Upper lobe of left lung (tissue), 6 donors: ENCODE measurements at regions not wholly inside any gene's neighbourhood (a gene's known extent, or its start where the extent isn't known, plus 50 kb on each side); places are given as distances from the start of the nearest gene placed in this dataset.

ENCODE experiments used
- ATAC-seq, 2 donors: fragments of 200-7000 bp; cut with Tn5 transposase; one replicate each; pipeline ENCODE4 v1.9.1; 2022; ENCODE audit warnings: mild to moderate bottlenecking in 2 of 2, moderate library complexity in 2 of 2; ENCODE audit not compliant: low FRiP score in 2 of 2
- DNase-seq, 2 donors: peaks; one replicate each; pipeline ENCODE4 v3.0.0-alpha.2; 2019 to 2020
- H3K27ac ChIP-seq, 4 donors: fragments of 200-600 bp; sonication (generic); one replicate each; pipeline ENCODE4 v1.5.1; 2016 to 2019
- H3K27me3 ChIP-seq, 4 donors: fragments of 200-600 bp; sonication (generic); one replicate each; pipeline ENCODE4 v1.5.1; 2017 to 2019
- H3K36me3 ChIP-seq, 4 donors: fragments of 200-600 bp; sonication (generic); one replicate each; pipeline ENCODE4 v1.5.1; 2016 to 2019
- H3K4me1 ChIP-seq, 4 donors: fragments of 200-600 bp; sonication (generic); one replicate each; pipeline ENCODE4 v1.5.1; 2018 to 2019
- H3K4me3 ChIP-seq, 4 donors: fragments of 200-600 bp; sonication (generic); one replicate each; pipeline ENCODE4 v1.5.1; 2017 to 2019; ENCODE audit warnings: mild to moderate bottlenecking in 2 of 4, moderate library complexity in 1 of 4
- H3K9me3 ChIP-seq, 4 donors: fragments of 200-600 bp; sonication (generic); one replicate each; pipeline ENCODE4 v1.5.1; 2018 to 2019
- EP300 ChIP-seq, 4 donors: sonication (generic); formaldehyde crosslinking; IDR thresholded peaks; one replicate each; pipeline ENCODE4 v1.5.1; 2017; ENCODE audit warnings: antibody characterized with exemption in 4 of 4, control low read depth in 2 of 4
- POLR2A ChIP-seq, 4 donors: fragments of 450-650 bp; IDR thresholded peaks; one replicate each; pipeline ENCODE4 v1.5.1; 2016 to 2017; ENCODE audit warnings: antibody characterized with exemption in 4 of 4, mild to moderate bottlenecking in 2 of 4
- POLR2AphosphoS5 ChIP-seq, 2 donors: sonication (generic); formaldehyde crosslinking; IDR thresholded peaks; one replicate each; pipeline ENCODE4 v1.5.1; 2017; ENCODE audit warnings: antibody characterized with exemption in 2 of 2
- WGBS, 2 donors: methylation state at CpG; one replicate each; pipeline ENCODE4 v1.1.5; 2017 to 2018; 5-methylcytosine and 5-hydroxymethylcytosine counted together
- TF ChIP-seq, protein P1 (sequence below), 6 experiments: fragments of 450-650 bp in 4 of 6; fragments of 200-600 bp in 2 of 6; sonication (generic) in 2 of 6; IDR thresholded peaks; one replicate each; pipeline ENCODE4 v1.5.1; 2016 to 2019; ENCODE audit warnings: antibody characterized with exemption in 6 of 6
- donor health status: DM: no; HTN: no; CAD: no; lungs with moderate emphysema.
- donor health status: DM: no; HTN: yes; CAD: no; lungs with severe emphysema.

DNA sequence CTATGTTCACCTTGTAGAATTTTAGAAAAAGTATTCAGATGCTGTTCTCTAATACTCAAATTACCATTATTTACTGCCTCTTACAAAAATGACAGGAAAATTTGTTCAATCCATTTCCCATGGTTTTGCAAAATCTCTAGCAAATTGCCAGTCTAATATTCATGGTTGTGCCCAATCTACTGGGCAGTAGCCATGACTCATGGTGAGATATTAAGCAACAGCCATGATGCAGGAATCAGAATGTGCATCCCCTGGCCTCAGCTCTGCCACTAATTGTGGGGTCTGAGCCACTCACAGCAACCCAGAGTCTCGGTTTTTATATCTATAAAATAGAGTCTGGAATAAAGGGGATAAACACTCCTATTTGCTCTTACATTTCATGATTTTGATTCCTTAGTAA lies 353.6 kb downstream of the DEPDC1B start:
- H3K4me3 ChIP-seq = no peak overlapping the region
- no peaks in the 10 kb centered on the region for H3K27me3 ChIP-seq
- WGBS, 2 donors = 81 to 88% methylated on average over 1 of the region's 1 CpG
- H3K36me3 ChIP-seq = no peaks in the 10 kb centered on the region
- H3K4me1 ChIP-seq = no peaks in the 10 kb centered on the region
- no peaks in the 10 kb centered on the region for H3K9me3 ChIP-seq
- H3K27ac ChIP-seq = no peak overlapping the region
- ATAC-seq = no peak
- DNase-seq = no peak
- TF ChIP-seq POLR2A (IDR thresholded peaks at IDR 0.05) (no peak), EP300 (IDR thresholded peaks at IDR 0.05) (no peak), POLR2AphosphoS5 (IDR thresholded peaks at IDR 0.05) (no peak)
- TF ChIP-seq, protein P1, sequence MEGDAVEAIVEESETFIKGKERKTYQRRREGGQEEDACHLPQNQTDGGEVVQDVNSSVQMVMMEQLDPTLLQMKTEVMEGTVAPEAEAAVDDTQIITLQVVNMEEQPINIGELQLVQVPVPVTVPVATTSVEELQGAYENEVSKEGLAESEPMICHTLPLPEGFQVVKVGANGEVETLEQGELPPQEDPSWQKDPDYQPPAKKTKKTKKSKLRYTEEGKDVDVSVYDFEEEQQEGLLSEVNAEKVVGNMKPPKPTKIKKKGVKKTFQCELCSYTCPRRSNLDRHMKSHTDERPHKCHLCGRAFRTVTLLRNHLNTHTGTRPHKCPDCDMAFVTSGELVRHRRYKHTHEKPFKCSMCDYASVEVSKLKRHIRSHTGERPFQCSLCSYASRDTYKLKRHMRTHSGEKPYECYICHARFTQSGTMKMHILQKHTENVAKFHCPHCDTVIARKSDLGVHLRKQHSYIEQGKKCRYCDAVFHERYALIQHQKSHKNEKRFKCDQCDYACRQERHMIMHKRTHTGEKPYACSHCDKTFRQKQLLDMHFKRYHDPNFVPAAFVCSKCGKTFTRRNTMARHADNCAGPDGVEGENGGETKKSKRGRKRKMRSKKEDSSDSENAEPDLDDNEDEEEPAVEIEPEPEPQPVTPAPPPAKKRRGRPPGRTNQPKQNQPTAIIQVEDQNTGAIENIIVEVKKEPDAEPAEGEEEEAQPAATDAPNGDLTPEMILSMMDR (IDR thresholded peaks at IDR 0.05) = no peak

DNA sequence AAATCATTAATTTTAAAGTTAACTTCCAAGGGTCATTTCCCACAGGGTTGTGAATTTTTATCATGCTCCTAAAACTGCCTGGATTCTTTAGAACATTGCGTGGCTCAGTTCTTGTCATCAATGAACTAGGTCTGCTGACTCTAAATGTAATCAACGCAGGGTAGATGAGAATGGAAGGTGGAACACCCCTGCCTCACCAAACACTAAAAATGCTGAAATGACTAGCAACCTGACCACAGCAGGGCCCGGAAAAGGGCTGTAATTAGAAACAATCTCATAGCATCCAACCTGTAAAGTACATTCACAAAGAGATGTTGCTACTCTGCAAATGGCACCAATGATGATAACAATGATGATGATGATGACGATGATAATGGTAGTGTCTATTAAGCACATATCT lies 356.9 kb downstream of the DEPDC1B start:
- H3K36me3 ChIP-seq = no peaks in the 10 kb centered on the region
- no peaks in the 10 kb centered on the region for H3K27me3 ChIP-seq
- ATAC-seq (no peak), DNase-seq (no peak)
- WGBS, 2 donors = 89 to 94% methylated on average over 4 of the region's 4 CpGs
- no peaks in the 10 kb centered on the region for H3K9me3 ChIP-seq
- TF ChIP-seq EP300 (IDR thresholded peaks at IDR 0.05) = no peak
- no peak for TF ChIP-seq POLR2AphosphoS5 (IDR thresholded peaks at IDR 0.05)
- TF ChIP-seq, protein P1 (IDR thresholded peaks at IDR 0.05) = no peak
- no peak for TF ChIP-seq POLR2A (IDR thresholded peaks at IDR 0.05)
- H3K27ac ChIP-seq = no peak overlapping the region
- H3K4me1 ChIP-seq = no peaks in the 10 kb centered on the region
- H3K4me3 ChIP-seq = no peak overlapping the region

DNA sequence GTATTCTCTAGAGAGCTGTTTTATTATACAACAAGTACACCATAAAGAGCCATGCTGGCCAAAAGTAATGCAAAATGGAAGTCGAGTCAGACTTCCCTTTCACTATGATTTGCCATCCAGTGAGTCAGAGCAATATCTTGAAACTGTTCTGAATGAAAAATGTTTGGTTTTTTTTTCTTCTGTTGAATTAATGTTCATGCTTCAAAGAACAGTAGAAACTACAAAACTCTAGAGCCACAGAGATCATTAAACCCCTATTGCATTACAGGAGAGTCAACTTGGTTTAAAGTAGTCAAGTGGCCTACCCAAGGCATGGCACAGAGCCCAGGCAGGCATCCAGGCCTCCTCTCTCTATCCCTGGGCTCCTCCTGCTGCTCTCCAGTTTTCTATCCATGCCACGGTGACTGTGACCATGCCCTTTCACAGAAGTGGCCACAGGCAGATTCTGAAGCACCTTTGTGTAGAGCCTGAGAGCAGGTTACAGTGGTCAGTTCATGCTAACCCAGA lies 358.9 kb downstream of the DEPDC1B start:
- Histone ChIP-seq H3K9me3 (no peaks in the 10 kb centered on the region), H3K27me3 (no peaks in the 10 kb centered on the region), H3K4me3 (no peak overlapping the region), H3K27ac (no peak overlapping the region), H3K4me1 (no peaks in the 10 kb centered on the region), H3K36me3 (no peaks in the 10 kb centered on the region)
- ATAC-seq (no peak), DNase-seq (no peak)
- 44 to 78% methylated on average over 2 of the region's 2 CpGs for WGBS, 2 donors
- TF ChIP-seq POLR2AphosphoS5 (IDR thresholded peaks at IDR 0.05) (no peak), EP300 (IDR thresholded peaks at IDR 0.05) (no peak), POLR2A (IDR thresholded peaks at IDR 0.05) (no peak)
- TF ChIP-seq, protein P1 (IDR thresholded peaks at IDR 0.05) = no peak

DNA sequence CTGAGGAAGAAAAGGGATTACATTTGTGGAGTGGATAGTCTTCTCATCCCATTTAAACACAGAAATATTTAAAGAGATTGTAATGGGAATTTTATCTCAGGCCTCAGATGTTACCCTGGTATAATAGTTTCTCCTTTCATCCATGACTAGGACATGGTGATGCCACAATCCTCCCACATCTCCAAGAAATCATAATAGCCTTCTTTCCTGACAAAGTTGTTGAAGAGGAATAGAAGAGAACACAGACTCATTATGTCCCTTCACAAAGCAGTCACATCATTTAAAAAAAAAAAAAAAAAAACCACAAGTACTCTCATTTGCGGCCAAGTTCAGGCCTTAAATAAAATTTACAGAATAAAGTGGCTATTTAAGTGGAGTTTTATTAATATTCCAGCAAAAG lies 359.6 kb downstream of the DEPDC1B start:
- no peaks in the 10 kb centered on the region for H3K27me3 ChIP-seq
- WGBS, 2 donors = 84 to 94% methylated on average over 1 of the region's 1 CpG
- TF ChIP-seq POLR2AphosphoS5 (IDR thresholded peaks at IDR 0.05) (no peak), POLR2A (IDR thresholded peaks at IDR 0.05) (no peak), EP300 (IDR thresholded peaks at IDR 0.05) (no peak)
- TF ChIP-seq, protein P1 (IDR thresholded peaks at IDR 0.05) = no peak
- DNase-seq (no peak), ATAC-seq (no peak)
- no peaks in the 10 kb centered on the region for H3K9me3 ChIP-seq
- no peaks in the 10 kb centered on the region for H3K4me1 ChIP-seq
- H3K36me3 ChIP-seq = no peaks in the 10 kb centered on the region
- no peak overlapping the region for H3K4me3 ChIP-seq
- no peak overlapping the region for H3K27ac ChIP-seq

- no peaks in the 10 kb centered on the region for H3K27me3 ChIP-seq
- H3K4me1 ChIP-seq = no peaks in the 10 kb centered on the region
- H3K27ac ChIP-seq = no peak overlapping the region
- H3K9me3 ChIP-seq = no peaks in the 10 kb centered on the region
- 90 to 91% methylated on average over 12 of the region's 12 CpGs for WGBS, 2 donors
- TF ChIP-seq POLR2AphosphoS5 (IDR thresholded peaks at IDR 0.05) (no peak), POLR2A (IDR thresholded peaks at IDR 0.05) (no peak), EP300 (IDR thresholded peaks at IDR 0.05) (no peak)
- TF ChIP-seq, protein P1 (IDR thresholded peaks at IDR 0.05) = no peak
- H3K36me3 ChIP-seq = no peaks in the 10 kb centered on the region
- H3K4me3 ChIP-seq = no peak overlapping the region
- no peak for DNase-seq
- ATAC-seq = peak in 1 of 2 donors; percentile 77
Measured at GRCh38 chr5:60339691-60340201, 360.2 kb downstream of the DEPDC1B start.
